SIG-M5 (cell line): ENCODE measurements at regions not wholly inside any gene's neighbourhood (a gene's known extent, or its start where the extent isn't known, plus 50 kb on each side); places are given as distances from the start of the nearest gene placed in this dataset.
"Not testable (repeated sequence)": the region's sequence is repeated elsewhere in the genome, so short reads cannot be mapped to it uniquely, and the experiment has no call there.

ENCODE experiments used
- DNase-seq: peaks from one replicate; lab custom pipeline; 2025; lab: John Stamatoyannopoulos, UW

DNA sequence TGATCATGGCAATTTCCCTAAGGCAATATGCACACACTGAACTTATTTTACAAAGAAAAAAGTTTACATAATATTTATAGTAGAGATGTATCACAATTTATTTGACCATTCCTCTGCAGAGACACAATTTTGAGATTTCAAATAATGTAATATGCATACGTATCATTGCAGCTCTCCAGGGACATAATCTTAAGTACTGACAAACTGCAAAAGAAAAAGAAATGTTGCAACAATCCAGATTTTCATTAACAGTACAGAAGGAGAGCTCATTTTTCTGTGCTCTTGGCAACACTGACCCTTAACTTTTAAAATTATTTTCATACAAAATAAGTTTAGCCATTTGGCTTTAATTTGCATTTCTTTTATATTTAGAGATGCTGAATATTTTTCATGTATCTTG, 710.2 kb upstream of the SLC39A10 start:
- no peak for DNase-seq

DNA sequence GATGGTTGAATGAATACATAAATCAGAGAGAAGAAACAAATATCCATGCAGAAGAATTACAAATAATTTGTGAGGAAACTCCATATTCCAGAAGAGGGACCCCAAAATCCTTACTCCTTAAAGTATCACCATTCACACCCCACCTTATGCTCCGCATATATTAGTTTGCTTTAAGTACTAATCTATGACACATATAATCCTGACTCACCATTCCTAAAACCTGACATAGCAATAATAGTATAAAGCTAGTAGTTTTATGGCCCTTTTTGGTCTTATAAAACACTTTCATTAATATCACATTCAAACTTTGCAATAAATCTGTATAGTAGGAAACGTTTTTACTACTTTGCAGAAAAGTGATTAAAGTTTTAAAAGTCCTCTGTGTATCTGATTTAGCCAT, 719.0 kb upstream of the SLC39A10 start:
- no peak for DNase-seq

DNA sequence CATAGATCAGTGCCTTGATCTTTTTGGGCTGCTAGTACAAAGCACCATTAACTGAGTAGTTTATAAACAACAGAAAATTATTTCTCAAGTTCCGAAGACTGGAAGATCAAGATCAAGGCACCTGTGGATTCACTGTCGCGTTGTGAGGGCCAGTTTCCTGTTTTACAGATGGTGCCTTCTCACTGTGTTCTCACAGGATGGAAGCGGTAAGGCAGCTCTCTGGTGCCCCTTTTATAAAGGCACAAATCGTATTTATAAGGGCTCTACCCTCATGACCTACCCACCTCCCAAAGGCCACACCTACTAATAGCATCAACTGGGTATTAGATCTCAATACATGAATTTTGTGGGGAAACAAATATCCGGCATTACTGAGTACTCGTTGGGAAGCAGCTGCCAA, 729.5 kb upstream of the SLC39A10 start:
- DNase-seq, result no peak

GRCh38 chr2:194926873-194927272, 730.2 kb upstream of the SLC39A10 start:
- no peak for DNase-seq

GRCh38 chr2:194925742-194926141, 731.3 kb upstream of the SLC39A10 start:
- no peak for DNase-seq

GRCh38 chr2:194917519-194917918, 739.5 kb upstream of the SLC39A10 start:
- no peak for DNase-seq

- no peak for DNase-seq
Measured at GRCh38 chr2:194915485-194915884, 741.5 kb upstream of the SLC39A10 start.

DNA sequence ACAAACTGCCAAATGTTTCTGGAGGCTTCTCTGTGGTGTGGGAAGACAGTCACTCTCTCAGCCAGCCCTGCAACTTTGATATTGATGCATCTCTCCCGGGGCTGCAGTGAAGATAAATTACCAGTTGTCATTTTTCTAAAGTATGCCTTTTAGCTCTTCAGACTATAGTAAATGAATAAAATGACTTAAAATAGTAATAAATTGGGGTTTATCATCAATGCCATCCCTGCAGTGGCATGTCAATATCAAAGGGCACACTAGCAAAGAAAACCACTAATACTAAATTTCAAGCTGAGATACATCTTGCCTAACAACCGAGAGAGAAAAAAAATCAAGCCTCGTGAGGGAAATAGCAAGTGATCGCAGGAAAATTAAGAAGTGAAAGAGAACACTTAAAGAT, 749.5 kb upstream of the SLC39A10 start:
- no peak for DNase-seq

DNA sequence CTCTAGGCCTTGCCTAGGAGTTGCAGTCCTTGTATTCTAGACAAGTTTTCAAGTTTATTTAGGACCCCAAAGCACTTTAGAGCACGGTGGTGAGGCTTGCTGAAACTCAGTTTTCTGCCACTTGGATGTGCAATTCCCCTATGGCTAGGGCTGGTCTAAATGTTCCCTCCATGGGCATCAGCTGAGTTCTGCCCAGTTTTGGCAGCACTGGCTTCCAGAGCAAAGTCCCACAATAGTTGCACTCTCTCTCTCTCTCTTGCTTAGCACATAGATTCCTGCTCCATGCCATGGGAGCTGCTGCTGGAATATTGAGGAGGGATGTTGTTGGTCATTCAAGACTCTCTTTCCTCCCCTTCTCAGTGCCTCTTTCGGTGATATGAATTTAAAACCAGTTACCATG, 760.2 kb upstream of the SLC39A10 start:
- DNase-seq, result no peak

GRCh38 chr2:194883711-194884110, 773.3 kb upstream of the SLC39A10 start:
- no peak for DNase-seq

DNA sequence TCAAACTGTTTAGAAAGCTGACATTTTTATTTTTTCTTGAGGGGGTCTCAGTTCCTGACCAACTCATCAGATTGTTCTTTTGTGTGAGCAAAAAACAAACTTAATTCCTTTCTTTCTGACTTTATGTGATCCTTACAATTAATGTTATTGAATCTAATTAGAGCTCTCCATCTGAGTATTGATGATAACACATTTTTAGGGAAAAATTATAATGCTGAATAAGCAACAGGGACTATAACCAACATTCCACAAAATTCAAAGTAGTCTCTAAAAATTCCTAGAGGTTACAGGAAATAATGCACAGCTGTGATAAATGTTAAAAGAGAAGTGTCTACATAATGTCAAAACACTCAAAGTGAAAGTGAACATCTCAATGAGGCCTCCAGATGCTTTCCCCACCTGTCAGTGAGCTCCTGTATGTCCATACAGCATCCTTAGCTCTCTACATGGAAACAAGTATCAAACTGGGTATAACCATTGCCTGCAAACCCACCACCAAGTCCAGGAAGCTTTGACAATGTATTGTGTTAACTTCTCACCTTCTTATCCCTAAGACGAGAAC, 786.0 kb upstream of the SLC39A10 start:
- DNase-seq, result no peak

DNA sequence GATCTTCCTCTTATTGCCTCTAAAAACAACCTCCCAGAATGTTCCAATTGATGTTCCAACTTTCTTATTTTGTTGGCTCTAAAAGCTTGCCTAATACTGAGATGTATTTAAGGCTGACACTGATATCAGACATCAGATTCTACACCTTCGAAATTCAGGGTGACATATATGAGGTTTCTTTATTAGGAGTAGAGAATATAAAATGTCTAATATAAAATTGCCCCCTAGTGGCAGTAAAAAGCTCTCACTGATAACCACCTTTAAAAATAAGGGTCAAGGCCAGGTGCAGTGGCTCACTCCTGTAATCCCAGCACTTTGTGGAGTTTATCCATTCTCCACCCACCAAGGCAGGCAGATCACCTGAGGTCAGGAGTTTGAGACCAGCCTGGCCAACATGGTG, 789.7 kb upstream of the SLC39A10 start:
- DNase-seq, result no peak

DNA sequence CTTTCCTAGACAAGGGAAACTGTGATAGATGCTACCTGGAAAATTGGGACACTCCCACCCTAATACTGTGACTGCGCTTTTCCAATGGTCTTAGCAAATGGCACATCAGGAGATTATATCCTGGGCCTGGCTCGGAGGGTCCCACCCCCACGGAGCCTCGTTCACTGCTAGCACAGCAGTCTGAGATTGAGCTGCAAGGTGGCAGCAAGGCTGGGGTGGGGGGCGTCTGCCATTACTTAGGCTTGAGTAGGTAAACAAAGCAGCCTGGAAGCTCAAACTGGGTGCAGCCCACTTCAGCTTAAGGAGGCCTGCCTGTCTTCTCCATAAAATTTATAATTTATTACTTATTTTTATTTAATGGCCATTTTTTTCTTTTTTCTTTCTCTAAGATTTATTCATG, 802.1 kb upstream of the SLC39A10 start:
- no peak for DNase-seq

- DNase-seq, result no peak
Measured at GRCh38 chr2:194842871-194843270, 814.2 kb upstream of the SLC39A10 start.

GRCh38 chr2:194834371-194834770, 822.7 kb upstream of the SLC39A10 start:
- DNase-seq, result not testable (repeated sequence)

- no peak for DNase-seq
Measured at GRCh38 chr2:194826241-194826640, 830.8 kb upstream of the SLC39A10 start.

DNA sequence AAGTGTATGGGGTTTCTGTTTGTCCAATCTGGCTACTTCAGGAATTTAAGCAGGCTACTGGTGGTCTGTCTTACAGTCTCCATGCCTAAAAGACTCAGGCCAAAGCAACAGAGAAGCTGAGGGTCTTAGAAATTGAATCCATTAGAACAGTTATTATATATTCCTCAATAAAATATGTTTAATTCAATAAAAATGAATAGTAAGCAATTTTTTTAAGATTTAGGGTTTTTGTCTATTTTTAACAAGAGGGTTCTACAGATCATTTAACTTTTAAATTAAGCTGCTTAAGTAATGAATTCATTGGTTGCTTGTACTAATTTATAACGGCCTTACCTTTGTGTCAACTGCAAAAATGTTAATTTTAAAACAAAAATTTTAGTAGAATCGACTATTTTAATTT, 832.6 kb upstream of the SLC39A10 start:
- DNase-seq, result no peak

DNA sequence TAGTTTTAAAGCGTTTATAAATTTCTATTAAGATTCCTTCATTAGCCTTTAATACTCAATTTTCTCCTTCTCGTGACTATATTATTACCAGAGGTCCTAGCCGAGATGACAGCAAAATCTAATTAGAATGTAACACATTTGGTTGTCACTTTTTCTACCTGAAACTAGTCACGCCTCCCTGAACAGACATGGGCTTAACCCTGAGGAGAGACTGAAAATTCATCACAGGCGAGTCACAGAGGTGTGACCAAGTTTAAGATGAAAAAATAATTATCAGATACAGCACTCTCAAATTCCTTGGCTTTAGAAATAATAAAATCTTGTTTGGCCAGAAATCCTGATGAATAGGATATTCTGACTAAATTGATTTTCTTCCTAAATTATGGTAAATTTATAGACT, 834.4 kb upstream of the SLC39A10 start:
- DNase-seq, result no peak

DNA sequence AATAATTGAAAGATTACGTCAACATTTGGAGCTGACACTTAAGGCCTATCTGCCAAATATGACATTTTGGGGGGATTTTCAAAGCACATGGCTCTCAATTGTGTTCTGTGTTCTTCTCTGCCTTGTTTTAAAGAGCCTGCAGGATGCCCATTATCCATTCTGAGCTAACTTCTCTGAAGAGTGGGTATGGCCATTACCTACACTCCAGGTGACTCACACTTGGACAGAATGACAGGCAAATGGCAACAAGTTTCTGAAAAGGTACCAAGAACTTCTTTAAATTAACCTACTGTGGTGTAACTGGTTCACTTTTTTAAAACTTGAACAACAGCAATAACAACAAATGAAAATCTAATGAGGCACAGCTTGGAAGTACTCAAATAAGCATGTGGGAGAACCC, 834.9 kb upstream of the SLC39A10 start:
- no peak for DNase-seq

DNA sequence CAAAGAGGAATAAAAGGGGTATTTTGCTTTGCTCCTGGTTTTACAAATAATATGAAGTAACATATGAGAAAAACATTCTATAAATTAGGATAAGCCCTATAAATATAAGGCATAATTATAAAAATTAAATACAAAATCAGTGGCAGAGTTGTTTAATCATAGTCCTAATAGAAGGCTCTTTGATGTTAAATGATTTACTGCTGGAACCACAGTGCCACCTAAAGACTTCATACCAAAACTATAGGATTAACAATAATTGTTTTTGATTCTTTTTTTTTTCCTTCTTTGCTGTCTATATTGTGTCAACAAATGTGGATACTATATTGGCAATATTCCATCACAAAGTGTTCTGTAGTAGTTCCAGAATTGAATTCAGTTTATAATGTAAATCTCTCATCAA, 837.7 kb upstream of the SLC39A10 start:
- DNase-seq, result no peak

- no peak for DNase-seq
Measured at GRCh38 chr2:194815475-194815874, 841.6 kb upstream of the SLC39A10 start.

DNA sequence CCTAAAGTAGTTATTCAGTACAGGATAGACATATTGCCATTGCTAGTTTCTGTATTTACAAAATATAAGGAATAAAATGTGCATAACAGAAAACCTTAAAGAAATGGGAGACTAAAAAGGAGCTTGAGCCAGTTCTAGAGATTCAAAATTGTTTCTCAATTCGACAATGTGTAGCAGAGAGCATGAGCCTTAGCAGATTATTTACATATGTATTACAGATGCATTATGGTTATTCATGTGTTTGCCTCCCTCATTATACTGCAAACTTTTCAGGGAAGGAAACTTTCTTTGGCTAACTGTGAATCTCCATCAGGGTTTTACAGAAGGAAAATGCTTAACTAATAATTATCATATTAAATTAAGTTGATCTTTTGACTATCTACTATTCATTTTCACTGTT, 854.4 kb upstream of the SLC39A10 start:
- DNase-seq, result no peak

- DNase-seq, result not testable (repeated sequence)
Measured at GRCh38 chr2:194787071-194787470, 870.0 kb upstream of the SLC39A10 start.

GRCh38 chr2:194771394-194771793, 885.6 kb upstream of the SLC39A10 start:
- DNase-seq, result not testable (repeated sequence)

DNA sequence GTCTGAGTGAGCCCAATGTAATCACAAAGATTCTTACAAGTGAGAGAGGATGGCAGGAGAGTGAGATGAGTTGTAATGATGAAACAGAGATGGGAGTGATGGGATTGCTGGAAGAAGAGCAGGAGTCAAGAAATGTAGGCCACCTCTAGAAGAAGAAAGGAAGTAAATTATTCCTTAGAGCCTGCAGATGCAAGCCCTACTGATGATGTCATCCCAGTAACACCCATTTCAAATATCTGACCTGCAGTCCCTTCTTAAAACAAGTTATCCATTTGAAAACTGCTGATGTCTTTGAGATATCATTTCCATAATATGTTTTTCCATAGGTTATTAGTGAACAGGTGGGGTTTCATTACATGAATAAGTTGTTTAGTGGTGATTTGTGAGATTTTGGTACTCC, 888.0 kb upstream of the SLC39A10 start:
- DNase-seq, result no peak
